ENCODE measurements at regions not wholly inside any gene's neighbourhood (a gene's known extent, or its start where the extent isn't known, plus 50 kb on each side); places are given as distances from the start of the nearest gene placed in this dataset.

DNA sequence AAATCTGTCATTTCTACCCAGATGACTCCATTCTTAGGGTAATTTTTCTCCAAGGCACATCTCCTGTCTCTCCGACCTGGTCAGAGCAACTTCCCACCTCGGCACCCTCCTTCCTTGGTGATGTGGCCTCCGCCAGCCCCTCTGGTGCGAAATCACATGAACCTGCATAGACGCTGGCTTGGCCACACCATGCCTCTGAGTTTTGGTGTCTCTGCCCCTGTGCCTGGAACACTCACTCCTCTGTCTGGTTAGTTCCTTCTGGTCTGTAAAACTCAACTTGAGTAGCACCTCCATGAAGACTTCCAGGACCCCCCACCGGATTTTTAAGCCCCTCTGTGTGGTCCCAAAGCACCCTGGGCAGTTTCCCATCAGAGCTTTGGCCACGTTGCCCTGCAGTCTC, 83.2 kb upstream of the OTOS start:
- no peak for TF ChIP-seq CTCF (IDR thresholded peaks at IDR 0.05)
- TF ChIP-seq ZFX (IDR thresholded peaks at IDR 0.05; ENCODE audit: borderline replicate concordance): no peak

Measured in 22Rv1 (cell line).